ELR (cell line): ENCODE measurements at regions not wholly inside any gene's neighbourhood (a gene's known extent, or its start where the extent isn't known, plus 50 kb on each side); places are given as distances from the start of the nearest gene placed in this dataset.

Experiments used
- DNase-seq: peaks from one replicate; pipeline ENCODE4 v3.0.0-alpha.2; 2015; ENCODE audit warnings: low read depth

- DNase-seq: no peak
Measured at GRCh38 chr16:5584109-5584508, 486.5 kb upstream of the EEF2KMT start.

DNA sequence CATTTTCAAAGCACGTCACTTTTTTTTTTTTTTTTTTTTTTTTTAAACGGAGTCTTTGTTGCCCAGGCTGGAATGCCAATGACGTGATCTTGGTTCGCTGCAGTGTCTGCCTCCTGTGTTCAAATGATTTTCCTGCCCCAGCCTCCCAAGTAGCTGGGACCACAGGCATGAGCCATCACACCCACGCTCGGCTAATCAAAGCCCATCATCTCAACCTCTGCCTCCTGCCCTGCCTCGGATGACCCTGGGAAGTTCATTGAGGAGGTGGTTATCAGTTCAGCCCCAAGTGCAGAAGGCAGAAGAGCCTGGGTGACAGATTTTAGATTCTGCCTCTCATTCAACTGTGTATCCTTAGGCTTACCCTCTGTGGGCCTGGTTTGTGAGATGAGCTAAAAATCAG, 484.9 kb upstream of the EEF2KMT start:
- no peak for DNase-seq

- no peak for DNase-seq
Measured at GRCh38 chr16:5581908-5582307, 484.3 kb upstream of the EEF2KMT start.

- DNase-seq: no peak
Measured at GRCh38 chr16:5581428-5581827, 483.8 kb upstream of the EEF2KMT start.

- DNase-seq: no peak
Measured at GRCh38 chr16:5580772-5581171, 483.2 kb upstream of the EEF2KMT start.

GRCh38 chr16:5580296-5580695, 482.7 kb upstream of the EEF2KMT start:
- no peak for DNase-seq

DNA sequence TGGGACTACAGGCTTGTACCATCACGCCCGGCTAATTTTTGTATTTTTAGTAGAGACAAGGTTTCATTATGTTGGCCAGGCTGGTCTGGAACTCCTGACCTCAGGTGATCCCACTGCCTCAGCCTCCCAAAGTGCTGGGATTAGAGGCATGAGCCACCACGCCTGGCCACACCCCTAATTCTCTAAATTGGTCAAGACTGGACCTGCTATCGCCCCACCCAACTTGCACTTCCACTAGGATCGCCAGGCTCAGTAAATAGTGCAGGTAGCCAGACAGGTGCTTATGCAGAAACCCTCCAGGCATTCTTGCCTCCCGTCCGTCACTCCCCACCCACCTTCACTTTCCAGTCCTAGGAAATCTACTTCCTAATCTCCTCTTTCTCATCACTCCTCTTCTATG, 481.4 kb upstream of the EEF2KMT start:
- no peak for DNase-seq

DNA sequence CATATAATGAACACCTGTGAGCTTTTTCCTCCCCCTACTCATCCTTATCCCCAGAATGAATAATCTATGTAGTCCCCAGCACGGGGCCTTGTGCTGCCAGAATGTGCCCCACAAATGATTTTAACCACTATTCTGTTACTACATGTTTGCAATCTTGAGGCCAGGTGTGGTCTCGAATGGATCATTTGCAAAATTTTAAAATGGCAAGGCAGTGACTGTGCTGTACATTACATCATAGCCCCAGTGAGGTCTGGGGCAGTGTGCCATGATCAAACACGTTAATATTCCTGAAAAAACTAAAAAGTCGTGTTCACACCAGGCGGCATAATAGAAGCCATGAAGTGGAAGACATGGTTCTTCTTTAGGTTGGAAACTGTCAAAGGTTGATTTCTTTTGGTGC, 479.9 kb upstream of the EEF2KMT start:
- DNase-seq: no peak

GRCh38 chr16:5575646-5576245, 478.2 kb upstream of the EEF2KMT start:
- DNase-seq: no peak

DNA sequence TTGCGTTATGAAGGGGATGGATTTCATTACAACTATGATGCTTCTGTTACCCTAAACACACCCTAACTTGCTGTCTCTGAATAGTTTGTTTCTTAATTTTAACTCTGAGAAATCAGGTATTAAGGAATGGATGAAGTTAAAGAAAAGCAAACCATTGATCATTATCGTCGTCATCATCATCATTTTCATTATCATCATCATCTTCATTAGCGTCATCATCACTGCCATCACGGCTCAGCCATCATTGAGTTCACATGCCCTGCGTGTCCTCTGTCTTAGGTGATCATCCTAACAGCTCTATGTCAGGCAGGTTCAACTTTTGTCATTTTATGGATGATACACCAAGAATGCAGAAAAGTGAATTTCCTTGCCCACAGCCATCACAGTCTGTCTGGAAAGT, 477.5 kb upstream of the EEF2KMT start:
- DNase-seq: no peak

GRCh38 chr16:5572056-5572455, 474.5 kb upstream of the EEF2KMT start:
- DNase-seq: no peak

- DNase-seq: no peak
Measured at GRCh38 chr16:5571446-5571845, 473.9 kb upstream of the EEF2KMT start.

GRCh38 chr16:5561800-5562199, 464.2 kb upstream of the EEF2KMT start:
- DNase-seq: no peak

GRCh38 chr16:5560084-5560483, 462.5 kb upstream of the EEF2KMT start:
- DNase-seq: peak; percentile 2

DNA sequence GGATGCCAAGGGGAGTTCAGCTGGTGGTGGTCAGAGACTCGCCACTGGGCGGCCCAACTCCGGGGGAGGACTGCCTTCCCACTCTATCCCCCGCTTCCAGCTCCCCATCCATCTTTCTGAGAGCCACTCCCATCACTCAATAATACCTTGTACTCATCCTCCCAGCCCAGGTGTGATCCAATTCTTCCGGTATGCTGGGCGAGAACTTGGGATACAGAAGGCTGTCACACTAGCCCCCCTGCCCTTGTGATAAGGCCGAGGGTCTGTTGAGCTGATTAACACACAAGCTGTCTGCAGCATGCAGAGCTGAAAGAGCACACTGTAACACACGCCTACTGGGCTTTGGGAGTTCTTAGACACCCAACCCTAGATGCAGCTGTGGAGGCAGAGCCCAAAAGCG, 460.4 kb upstream of the EEF2KMT start:
- no peak for DNase-seq

DNA sequence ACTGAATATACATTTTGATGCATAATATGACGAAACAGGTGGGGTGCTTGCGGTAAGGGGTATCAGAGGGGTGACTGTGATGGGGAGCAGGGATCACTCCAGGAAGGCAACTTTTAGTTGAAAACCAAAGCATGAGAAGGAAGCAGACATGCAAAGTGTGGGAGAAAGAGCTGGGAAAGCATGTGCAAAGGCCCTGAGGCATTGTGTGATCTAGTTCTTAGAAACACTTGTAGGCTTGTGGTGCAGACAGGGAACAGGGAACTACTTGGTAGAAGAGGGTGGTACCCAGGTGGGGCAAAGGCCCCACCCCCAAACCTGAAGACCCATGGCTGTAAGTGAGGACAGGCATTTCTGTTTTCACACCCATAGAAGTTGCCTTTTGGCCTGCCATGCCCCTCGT, 459.9 kb upstream of the EEF2KMT start:
- no peak for DNase-seq

DNA sequence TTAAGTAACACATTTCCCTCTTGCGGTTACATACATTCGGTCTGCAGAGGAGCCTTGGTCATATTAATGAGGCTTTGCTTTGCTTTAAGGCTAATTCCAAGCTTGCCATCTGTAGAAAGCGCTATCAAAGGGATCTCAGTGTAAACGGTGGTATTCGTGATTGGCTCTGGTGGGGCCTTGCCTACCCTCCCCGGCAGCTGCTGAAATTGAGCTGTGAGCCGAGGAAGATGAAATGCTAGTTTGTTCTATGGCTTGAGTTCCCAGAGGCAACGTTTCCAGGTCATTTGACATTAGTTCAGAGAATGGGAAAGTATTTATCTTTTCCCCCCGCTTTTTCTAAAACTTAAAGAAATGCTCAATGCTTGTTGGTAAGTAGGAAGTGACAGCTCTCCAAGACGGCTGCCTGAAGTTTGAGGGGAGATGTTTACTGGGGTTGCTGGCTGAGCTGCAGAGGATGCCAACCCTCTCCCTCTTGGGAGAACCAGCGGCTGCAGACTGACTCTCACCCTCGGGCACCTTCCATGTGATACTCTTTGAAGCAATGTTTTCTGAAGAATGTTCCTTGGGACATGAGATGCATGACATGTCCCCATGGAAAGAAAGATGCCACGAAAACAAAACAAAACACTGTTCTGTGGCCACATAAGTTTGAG, 458.7 kb upstream of the EEF2KMT start:
- DNase-seq: no peak

- DNase-seq: no peak
Measured at GRCh38 chr16:5551909-5552308, 454.3 kb upstream of the EEF2KMT start.

DNA sequence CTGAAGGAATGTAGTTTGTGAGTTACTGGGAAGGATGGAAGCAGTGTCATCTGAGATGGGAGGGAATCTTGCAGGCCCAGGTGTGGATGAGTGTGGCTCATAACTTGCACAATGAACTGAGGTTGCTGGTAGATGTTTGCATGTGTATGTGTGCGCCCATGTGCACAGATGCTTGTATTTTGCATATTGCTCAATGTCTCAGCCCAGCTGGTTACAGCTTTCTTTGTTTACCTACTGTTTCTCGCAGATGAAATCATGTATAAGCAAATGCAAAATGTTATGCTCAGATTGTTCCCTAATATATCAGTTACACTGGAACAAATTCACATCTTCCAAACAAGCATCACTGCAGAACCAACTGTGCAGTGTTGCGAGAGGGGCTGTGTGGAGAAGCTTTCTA, 452.2 kb upstream of the EEF2KMT start:
- no peak for DNase-seq

GRCh38 chr16:5541356-5541755, 443.8 kb upstream of the EEF2KMT start:
- DNase-seq: no peak

- DNase-seq: no peak
Measured at GRCh38 chr16:5537347-5537746, 439.8 kb upstream of the EEF2KMT start.

DNA sequence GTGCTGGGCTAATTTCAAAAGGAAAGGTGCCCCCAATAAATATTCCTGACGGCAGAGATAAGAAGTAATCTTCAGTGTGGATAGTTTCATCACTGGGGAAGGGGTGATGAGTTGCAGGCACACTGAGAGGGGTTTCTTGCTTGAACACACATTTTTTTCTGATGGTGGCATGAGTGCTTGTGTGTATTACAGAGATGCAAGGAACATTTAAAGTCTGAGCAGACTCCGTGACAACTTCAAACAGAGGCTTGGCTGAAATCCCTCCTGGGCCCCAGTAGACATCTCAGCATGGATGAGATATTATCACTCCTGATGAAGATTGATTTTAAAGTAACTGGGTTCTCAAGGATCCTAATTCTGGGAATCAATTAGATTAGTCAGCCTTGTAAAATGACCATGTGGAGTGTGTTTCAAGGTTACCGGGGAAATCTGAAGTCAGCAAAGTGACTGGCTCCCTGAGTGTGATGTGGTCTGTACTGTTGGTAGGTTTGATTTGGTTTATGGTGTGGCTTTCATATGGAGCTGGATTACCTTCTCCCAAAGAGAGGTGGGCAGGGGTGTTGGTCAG, 435.8 kb upstream of the EEF2KMT start:
- no peak for DNase-seq

DNA sequence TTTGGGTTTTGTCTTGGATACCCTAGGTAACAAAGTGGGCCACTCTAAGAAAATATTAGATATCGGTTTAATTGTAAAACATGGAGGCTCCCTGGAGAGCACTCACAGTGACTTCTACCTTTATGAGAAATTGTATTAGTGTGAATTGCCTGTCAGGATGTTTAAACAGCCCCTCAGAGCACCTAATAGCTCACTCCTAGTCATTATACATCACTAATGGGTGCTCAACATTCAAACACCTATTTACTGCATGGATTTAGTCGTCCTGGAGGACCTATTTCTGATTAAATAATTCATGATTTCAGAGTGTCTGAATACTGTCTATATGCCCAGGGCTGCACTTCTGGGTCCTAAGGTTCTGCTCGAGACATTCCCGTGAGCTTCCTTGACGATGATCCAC, 430.2 kb upstream of the EEF2KMT start:
- DNase-seq: no peak

- DNase-seq: no peak
Measured at GRCh38 chr16:5526826-5527225, 429.2 kb upstream of the EEF2KMT start.
